GM12892 (cell line): ENCODE measurements at regions not wholly inside any gene's neighbourhood (a gene's known extent, or its start where the extent isn't known, plus 50 kb on each side); places are given as distances from the start of the nearest gene placed in this dataset.

Experiments
- POLR2A ChIP-seq: IDR thresholded peaks from 2 replicates; pipeline ENCODE4 v1.6.1; 2011; ENCODE audit warnings: low read depth, low read length, control low read depth
- POLR2AphosphoS5 ChIP-seq: IDR thresholded peaks from 2 replicates; pipeline ENCODE4 v1.6.1; 2011; ENCODE audit warnings: low read depth, low read length, control low read depth

DNA sequence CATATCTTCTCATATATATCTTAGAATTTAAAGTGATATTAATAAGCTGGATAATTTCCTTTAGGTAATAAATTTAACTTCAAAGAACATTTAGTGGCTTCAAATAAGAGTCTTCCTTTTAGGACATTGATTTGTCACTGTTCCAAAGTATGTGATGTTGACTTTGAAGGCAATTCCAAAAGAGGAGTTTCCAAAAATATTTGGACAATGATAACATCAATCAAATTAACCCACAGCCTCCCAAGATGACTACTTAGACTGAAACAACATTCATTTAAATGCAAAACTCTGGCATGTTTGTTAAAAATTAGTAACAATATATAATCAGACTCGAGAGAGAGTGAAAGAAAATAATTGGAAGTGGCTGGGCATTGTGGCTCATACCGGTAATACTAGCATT lies 211.1 kb downstream of the OGFRL1 start:
- TF ChIP-seq POLR2A (no peak), POLR2AphosphoS5 (no peak)
